Suprapubic skin (tissue), 4 donors: ENCODE measurements at regions not wholly inside any gene's neighbourhood (a gene's known extent, or its start where the extent isn't known, plus 50 kb on each side); places are given as distances from the start of the nearest gene placed in this dataset.

Experiments
- EP300 ChIP-seq: sonication (generic); formaldehyde crosslinking; IDR thresholded peaks from one replicate; pipeline ENCODE4 v1.6.1; 2017; ENCODE audit warnings: antibody characterized with exemption
- POLR2A ChIP-seq, 2 donors: fragments of 450-650 bp; IDR thresholded peaks; one replicate each; pipeline ENCODE4 v1.6.1; 2017; ENCODE audit warnings: antibody characterized with exemption in 2 of 2, mild to moderate bottlenecking in 2 of 2, moderate library complexity in 2 of 2
- POLR2AphosphoS5 ChIP-seq, 3 donors: sonication (generic); formaldehyde crosslinking; IDR thresholded peaks; one replicate each; pipeline ENCODE4 v1.6.1; 2017; ENCODE audit warnings: antibody characterized with exemption in 3 of 3
- TF ChIP-seq, protein P1 (sequence below), 2 donors: fragments of 200-600 bp in 1 of 2; fragments of 450-650 bp in 1 of 2; sonication (generic) in 1 of 2; IDR thresholded peaks; one replicate each; pipeline ENCODE4 v1.5.1; 2016 to 2019; ENCODE audit warnings: antibody characterized with exemption in 2 of 2, mild to moderate bottlenecking in 1 of 2, moderate library complexity in 1 of 2

DNA sequence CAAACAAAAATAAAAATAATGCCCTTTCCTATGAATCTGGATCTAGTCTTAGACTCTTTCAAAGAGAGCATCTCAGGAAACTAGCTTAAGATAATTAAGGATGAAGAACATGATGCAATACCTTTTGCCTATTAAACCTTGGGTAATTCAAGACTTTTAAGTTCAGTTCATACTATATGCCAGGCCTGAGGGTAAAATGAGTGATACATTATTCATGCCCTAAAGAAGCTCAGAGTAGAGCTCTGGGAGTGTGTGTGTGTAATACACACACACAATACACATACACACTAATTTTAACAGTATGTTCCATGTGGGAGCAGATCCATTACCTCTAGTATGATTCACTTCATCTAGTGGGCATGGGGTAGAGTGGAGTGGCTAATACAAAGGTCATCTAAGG is 651.4 kb upstream of the CHORDC1 start:
- TF ChIP-seq, protein P1, sequence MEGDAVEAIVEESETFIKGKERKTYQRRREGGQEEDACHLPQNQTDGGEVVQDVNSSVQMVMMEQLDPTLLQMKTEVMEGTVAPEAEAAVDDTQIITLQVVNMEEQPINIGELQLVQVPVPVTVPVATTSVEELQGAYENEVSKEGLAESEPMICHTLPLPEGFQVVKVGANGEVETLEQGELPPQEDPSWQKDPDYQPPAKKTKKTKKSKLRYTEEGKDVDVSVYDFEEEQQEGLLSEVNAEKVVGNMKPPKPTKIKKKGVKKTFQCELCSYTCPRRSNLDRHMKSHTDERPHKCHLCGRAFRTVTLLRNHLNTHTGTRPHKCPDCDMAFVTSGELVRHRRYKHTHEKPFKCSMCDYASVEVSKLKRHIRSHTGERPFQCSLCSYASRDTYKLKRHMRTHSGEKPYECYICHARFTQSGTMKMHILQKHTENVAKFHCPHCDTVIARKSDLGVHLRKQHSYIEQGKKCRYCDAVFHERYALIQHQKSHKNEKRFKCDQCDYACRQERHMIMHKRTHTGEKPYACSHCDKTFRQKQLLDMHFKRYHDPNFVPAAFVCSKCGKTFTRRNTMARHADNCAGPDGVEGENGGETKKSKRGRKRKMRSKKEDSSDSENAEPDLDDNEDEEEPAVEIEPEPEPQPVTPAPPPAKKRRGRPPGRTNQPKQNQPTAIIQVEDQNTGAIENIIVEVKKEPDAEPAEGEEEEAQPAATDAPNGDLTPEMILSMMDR (IDR thresholded peaks at IDR 0.05), result no peak
- TF ChIP-seq EP300 (no peak), POLR2A (IDR thresholded peaks at IDR 0.05) (no peak), POLR2AphosphoS5 (IDR thresholded peaks at IDR 0.05) (no peak)
